ENCODE measurements at regions not wholly inside any gene's neighbourhood (a gene's known extent, or its start where the extent isn't known, plus 50 kb on each side); places are given as distances from the start of the nearest gene placed in this dataset.
A peak's percentile ranks its signal among the peaks of the same experiment; 100 is the strongest.

GRCh38 chr5:105905392-105905791 lies 1765.3 kb downstream of the EFNA5 start:
- Histone ChIP-seq H3K36me3 (no peaks in the 10 kb centered on the region), H3K4me3 (no peak overlapping the region), H3K27me3 (no peaks in the 10 kb centered on the region), H3K4me1 (no peaks in the 10 kb centered on the region), H3K27ac (no peak overlapping the region), H3K9me3 (no peaks in the 10 kb centered on the region)
- intact Hi-C loops (cut with DNase I; ENCODE audit: low total_unique reads) = no loop called here
- 80 to 90% (median 88%) methylated on average over 3 of the region's 3 CpGs for WGBS, 5 donors
- TF ChIP-seq, protein P1, sequence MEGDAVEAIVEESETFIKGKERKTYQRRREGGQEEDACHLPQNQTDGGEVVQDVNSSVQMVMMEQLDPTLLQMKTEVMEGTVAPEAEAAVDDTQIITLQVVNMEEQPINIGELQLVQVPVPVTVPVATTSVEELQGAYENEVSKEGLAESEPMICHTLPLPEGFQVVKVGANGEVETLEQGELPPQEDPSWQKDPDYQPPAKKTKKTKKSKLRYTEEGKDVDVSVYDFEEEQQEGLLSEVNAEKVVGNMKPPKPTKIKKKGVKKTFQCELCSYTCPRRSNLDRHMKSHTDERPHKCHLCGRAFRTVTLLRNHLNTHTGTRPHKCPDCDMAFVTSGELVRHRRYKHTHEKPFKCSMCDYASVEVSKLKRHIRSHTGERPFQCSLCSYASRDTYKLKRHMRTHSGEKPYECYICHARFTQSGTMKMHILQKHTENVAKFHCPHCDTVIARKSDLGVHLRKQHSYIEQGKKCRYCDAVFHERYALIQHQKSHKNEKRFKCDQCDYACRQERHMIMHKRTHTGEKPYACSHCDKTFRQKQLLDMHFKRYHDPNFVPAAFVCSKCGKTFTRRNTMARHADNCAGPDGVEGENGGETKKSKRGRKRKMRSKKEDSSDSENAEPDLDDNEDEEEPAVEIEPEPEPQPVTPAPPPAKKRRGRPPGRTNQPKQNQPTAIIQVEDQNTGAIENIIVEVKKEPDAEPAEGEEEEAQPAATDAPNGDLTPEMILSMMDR (IDR thresholded peaks at IDR 0.05) = no peak
- TF ChIP-seq EP300 (IDR thresholded peaks at IDR 0.05) (no peak), POLR2AphosphoS5 (IDR thresholded peaks at IDR 0.05) (no peak)
- no peak for DNase-seq

DNA sequence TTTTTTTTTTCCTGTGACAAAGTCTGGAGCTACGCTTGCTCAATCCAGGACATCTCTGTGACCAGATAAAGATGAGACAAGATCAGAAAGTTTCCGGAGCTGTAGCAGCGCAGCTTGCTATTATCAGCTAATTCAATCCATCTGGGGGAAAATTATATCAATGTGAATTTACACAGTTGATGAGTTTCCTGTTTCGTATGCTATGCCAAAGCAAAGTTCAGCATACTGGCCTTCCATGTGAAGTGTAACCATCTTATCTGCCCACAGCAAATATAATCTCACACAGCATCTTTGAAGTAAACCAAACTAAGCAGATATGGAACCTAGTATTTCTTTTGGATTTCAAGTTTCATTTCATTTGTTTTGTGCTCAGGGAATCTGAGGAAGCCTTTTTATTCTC lies 1767.7 kb downstream of the EFNA5 start:
- H3K36me3 ChIP-seq = no peaks in the 10 kb centered on the region
- H3K27me3 ChIP-seq = no peaks in the 10 kb centered on the region
- 22 to 46% (median 37%) methylated on average over 4 of the region's 4 CpGs for WGBS, 5 donors
- no peak for TF ChIP-seq POLR2A (IDR thresholded peaks at IDR 0.05)
- TF ChIP-seq, protein P1 (IDR thresholded peaks at IDR 0.05) = no peak
- TF ChIP-seq POLR2AphosphoS5 (IDR thresholded peaks at IDR 0.05) = peak in 1 of 3 donors; percentile 34
- TF ChIP-seq EP300 (IDR thresholded peaks at IDR 0.05) = no peak
- H3K27ac ChIP-seq = no peak overlapping the region
- no peak overlapping the region for H3K4me3 ChIP-seq
- intact Hi-C loops (cut with DNase I; ENCODE audit: low total_unique reads) = no loop called here
- no peaks in the 10 kb centered on the region for H3K4me1 ChIP-seq
- peak in 1 of 2 donors; percentile 25 for DNase-seq
- H3K9me3 ChIP-seq = no peaks in the 10 kb centered on the region

DNA sequence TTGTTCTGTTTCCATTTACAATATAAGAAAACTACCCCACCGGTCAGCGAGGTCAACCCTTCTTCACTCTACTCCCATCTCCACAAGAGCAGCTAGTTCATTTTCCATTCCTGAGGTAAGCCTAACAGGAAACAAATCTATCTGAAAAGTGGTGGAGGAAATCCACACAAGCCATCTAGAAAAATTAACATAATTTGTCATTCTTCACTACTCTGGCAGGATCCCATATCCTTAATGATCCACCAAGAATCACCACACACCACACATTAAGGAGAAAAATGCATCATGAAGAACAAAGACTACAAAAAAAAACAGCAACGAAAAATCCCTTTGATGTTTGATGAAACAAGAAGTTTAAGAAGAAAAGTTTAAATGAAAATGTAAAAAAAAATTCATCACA lies 1771.0 kb downstream of the EFNA5 start:
- 63 to 87% (median 81%) methylated on average over 3 of the region's 3 CpGs for WGBS, 5 donors
- Histone ChIP-seq H3K36me3 (no peaks in the 10 kb centered on the region), H3K4me3 (no peak overlapping the region), H3K4me1 (no peaks in the 10 kb centered on the region), H3K9me3 (no peaks in the 10 kb centered on the region), H3K27me3 (no peaks in the 10 kb centered on the region), H3K27ac (no peak overlapping the region)
- no peak for DNase-seq
- no peak for TF ChIP-seq EP300 (IDR thresholded peaks at IDR 0.05)
- TF ChIP-seq, protein P1 (IDR thresholded peaks at IDR 0.05) = no peak
- no peak for TF ChIP-seq POLR2AphosphoS5 (IDR thresholded peaks at IDR 0.05)
- TF ChIP-seq POLR2A (IDR thresholded peaks at IDR 0.05) = no peak
- intact Hi-C loops (cut with DNase I; ENCODE audit: low total_unique reads) = no loop called here

GRCh38 chr5:105898183-105898582 lies 1772.6 kb downstream of the EFNA5 start:
- Histone ChIP-seq H3K27ac (no peak overlapping the region), H3K27me3 (no peaks in the 10 kb centered on the region), H3K4me1 (no peaks in the 10 kb centered on the region), H3K9me3 (no peaks in the 10 kb centered on the region), H3K36me3 (no peaks in the 10 kb centered on the region), H3K4me3 (no peak overlapping the region)
- intact Hi-C loops (cut with DNase I; ENCODE audit: low total_unique reads) = no loop called here
- TF ChIP-seq POLR2A (IDR thresholded peaks at IDR 0.05) (no peak), EP300 (IDR thresholded peaks at IDR 0.05) (no peak), POLR2AphosphoS5 (IDR thresholded peaks at IDR 0.05) (no peak)
- TF ChIP-seq, protein P1 (IDR thresholded peaks at IDR 0.05) = no peak
- no peak for DNase-seq
- WGBS, 5 donors = 45 to 62% (median 56%) methylated on average over 4 of the region's 4 CpGs

Data from stomach (tissue), 8 donors.